ENCODE measurements at regions not wholly inside any gene's neighbourhood (a gene's known extent, or its start where the extent isn't known, plus 50 kb on each side); places are given as distances from the start of the nearest gene placed in this dataset.

GRCh38 chr6:156612361-156612760, 164.8 kb upstream of the ARID1B start:
- Histone ChIP-seq H3K9me3 (ENCODE audit: insufficient read depth, low read length) (no peaks in the 10 kb centered on the region), H3K4me2 (ENCODE audit: low read length) (no peak overlapping the region), H4K20me1 (ENCODE audit: insufficient read depth, low read length) (no peaks in the 10 kb centered on the region), H3K4me1 (ENCODE audit: low read length) (no peaks in the 10 kb centered on the region), H3K36me3 (replicated peaks; ENCODE audit: low read depth, low read length) (no peaks in the 10 kb centered on the region), H3K27me3 (ENCODE audit: low read depth, low read length) (no peaks in the 10 kb centered on the region), H2AFZ (ENCODE audit: low read depth, low read length) (no peak overlapping the region), H3K27ac (ENCODE audit: low read length) (no peak overlapping the region), H3K9ac (ENCODE audit: low read length) (no peak overlapping the region), H3K4me3 (ENCODE audit: low read length) (no peak overlapping the region), H3K79me2 (ENCODE audit: low read length) (no peaks in the 10 kb centered on the region)
- TF ChIP-seq CTCF (IDR thresholded peaks at IDR 0.05; ENCODE audit: low read depth, low read length) (no peak), EZH2phosphoT487 (IDR thresholded peaks at IDR 0.05; ENCODE audit: low read depth) (no peak)

GRCh38 chr6:156602066-156602385, 175.2 kb upstream of the ARID1B start:
- H2AFZ ChIP-seq (ENCODE audit: low read depth, low read length), result no peak overlapping the region
- no peaks in the 10 kb centered on the region for H3K27me3 ChIP-seq (ENCODE audit: low read depth, low read length)
- H3K4me2 ChIP-seq (ENCODE audit: low read length), result no peak overlapping the region
- no peak overlapping the region for H3K27ac ChIP-seq (ENCODE audit: low read length)
- no peaks in the 10 kb centered on the region for H3K36me3 ChIP-seq (replicated peaks; ENCODE audit: low read depth, low read length)
- H3K9me3 ChIP-seq (ENCODE audit: insufficient read depth, low read length), result no peaks in the 10 kb centered on the region
- H3K4me1 ChIP-seq (ENCODE audit: low read length), result no peaks in the 10 kb centered on the region
- no peak overlapping the region for H3K9ac ChIP-seq (ENCODE audit: low read length)
- no peaks in the 10 kb centered on the region for H3K79me2 ChIP-seq (ENCODE audit: low read length)
- no peaks in the 10 kb centered on the region for H4K20me1 ChIP-seq (ENCODE audit: insufficient read depth, low read length)
- TF ChIP-seq CTCF (IDR thresholded peaks at IDR 0.05; ENCODE audit: low read depth, low read length) (no peak), EZH2phosphoT487 (IDR thresholded peaks at IDR 0.05; ENCODE audit: low read depth) (no peak)
- no peak overlapping the region for H3K4me3 ChIP-seq (ENCODE audit: low read length)

GRCh38 chr6:156601152-156602065, 175.8 kb upstream of the ARID1B start:
- H2AFZ ChIP-seq (ENCODE audit: low read depth, low read length), result no peak overlapping the region
- H3K4me1 ChIP-seq (ENCODE audit: low read length), result no peaks in the 10 kb centered on the region
- no peaks in the 10 kb centered on the region for H3K36me3 ChIP-seq (replicated peaks; ENCODE audit: low read depth, low read length)
- H3K27me3 ChIP-seq (ENCODE audit: low read depth, low read length), result no peaks in the 10 kb centered on the region
- no peaks in the 10 kb centered on the region for H3K79me2 ChIP-seq (ENCODE audit: low read length)
- H3K4me3 ChIP-seq (ENCODE audit: low read length), result no peak overlapping the region
- H3K9me3 ChIP-seq (ENCODE audit: insufficient read depth, low read length), result no peaks in the 10 kb centered on the region
- no peak overlapping the region for H3K27ac ChIP-seq (ENCODE audit: low read length)
- H4K20me1 ChIP-seq (ENCODE audit: insufficient read depth, low read length), result no peaks in the 10 kb centered on the region
- H3K4me2 ChIP-seq (ENCODE audit: low read length), result no peak overlapping the region
- no peak overlapping the region for H3K9ac ChIP-seq (ENCODE audit: low read length)
- TF ChIP-seq EZH2phosphoT487 (IDR thresholded peaks at IDR 0.05; ENCODE audit: low read depth) (no peak), CTCF (IDR thresholded peaks at IDR 0.05; ENCODE audit: low read depth, low read length) (no peak)

- Histone ChIP-seq H4K20me1 (ENCODE audit: insufficient read depth, low read length) (no peaks in the 10 kb centered on the region), H3K79me2 (ENCODE audit: low read length) (no peaks in the 10 kb centered on the region), H3K9me3 (ENCODE audit: insufficient read depth, low read length) (no peaks in the 10 kb centered on the region), H3K27ac (ENCODE audit: low read length) (no peak overlapping the region), H3K36me3 (replicated peaks; ENCODE audit: low read depth, low read length) (no peaks in the 10 kb centered on the region), H3K4me3 (ENCODE audit: low read length) (no peak overlapping the region), H2AFZ (ENCODE audit: low read depth, low read length) (no peak overlapping the region), H3K4me2 (ENCODE audit: low read length) (no peak overlapping the region), H3K4me1 (ENCODE audit: low read length) (no peaks in the 10 kb centered on the region), H3K9ac (ENCODE audit: low read length) (no peak overlapping the region), H3K27me3 (ENCODE audit: low read depth, low read length) (no peaks in the 10 kb centered on the region)
- TF ChIP-seq EZH2phosphoT487 (IDR thresholded peaks at IDR 0.05; ENCODE audit: low read depth), result no peak
Observed at GRCh38 chr6:156600678-156601077, 176.5 kb upstream of the ARID1B start.
